ENCODE measurements at regions not wholly inside any gene's neighbourhood (a gene's known extent, or its start where the extent isn't known, plus 50 kb on each side); places are given as distances from the start of the nearest gene placed in this dataset.

GRCh38 chr22:47810505-47811500 is 1048.4 kb downstream of the TBC1D22A start:
- DNase-seq = no peak

DNA sequence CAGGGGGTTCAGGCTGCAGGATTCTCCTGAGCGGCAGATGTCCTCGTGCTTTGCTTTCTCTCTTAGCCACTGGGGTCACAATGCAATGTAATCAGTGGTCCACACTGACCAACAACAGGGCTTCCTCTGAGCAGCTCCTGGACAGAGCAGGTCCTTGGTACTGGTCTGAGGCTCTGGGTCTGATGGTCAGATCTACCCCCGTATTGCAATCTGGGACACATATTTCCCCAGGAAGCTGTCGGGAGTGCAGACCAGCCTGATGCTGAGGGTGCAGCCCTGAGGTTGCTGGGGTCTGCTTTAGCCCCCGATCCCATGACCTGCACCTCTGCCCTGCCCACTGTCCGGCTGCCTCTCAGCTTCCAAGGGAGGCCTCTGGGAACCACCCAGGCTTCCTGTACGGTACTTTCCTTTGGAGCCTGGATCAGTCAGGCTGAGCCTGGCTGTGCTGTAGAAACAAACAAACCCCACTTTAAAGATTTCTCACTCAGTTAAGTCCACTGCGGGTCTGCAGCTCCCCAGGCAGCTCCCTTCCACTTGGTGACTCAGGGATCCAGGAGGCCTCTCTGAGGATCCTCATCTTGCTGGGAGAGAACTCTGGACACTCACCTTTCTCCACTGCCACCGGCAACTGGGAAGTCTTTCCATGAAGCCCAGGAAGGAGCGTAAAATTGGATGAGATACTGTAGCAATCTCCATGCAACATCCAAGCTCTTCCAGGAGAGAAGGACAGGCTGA is 1046.6 kb downstream of the TBC1D22A start:
- no peak for DNase-seq

- DNase-seq = no peak
Measured at GRCh38 chr22:47808236-47808635, 1045.8 kb downstream of the TBC1D22A start.

GRCh38 chr22:47807506-47807905 is 1045.1 kb downstream of the TBC1D22A start:
- no peak for DNase-seq

- no peak for DNase-seq
Measured at GRCh38 chr22:47806894-47807293, 1044.4 kb downstream of the TBC1D22A start.

DNA sequence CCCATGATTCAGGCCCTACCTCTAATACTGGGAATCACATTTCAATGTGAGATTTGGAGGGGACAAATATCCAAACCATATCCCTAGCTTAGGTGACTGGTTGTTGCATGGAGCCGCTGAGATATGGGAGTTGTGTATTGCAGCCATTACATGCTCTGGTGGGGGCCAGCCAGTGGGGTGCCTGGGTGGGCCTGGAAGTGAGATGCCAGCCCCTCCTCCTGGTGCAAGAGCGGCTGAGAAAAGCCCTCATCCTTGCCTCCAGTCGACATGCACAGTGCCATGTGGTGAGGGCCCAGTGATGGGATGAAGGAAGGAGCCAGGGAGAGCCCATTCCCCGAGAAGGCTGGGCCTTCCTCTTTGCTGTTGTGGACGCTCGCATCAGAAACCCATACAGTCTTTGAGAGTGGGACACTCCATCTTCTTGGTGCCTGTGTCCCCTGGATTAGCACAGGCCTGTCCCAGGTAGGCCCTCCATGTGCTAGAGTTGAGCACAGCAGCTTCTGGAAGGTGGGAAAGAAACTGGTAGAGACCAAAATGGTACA is 1043.0 kb downstream of the TBC1D22A start:
- no peak for DNase-seq

- DNase-seq = no peak
Measured at GRCh38 chr22:47804281-47804680, 1041.8 kb downstream of the TBC1D22A start.

DNA sequence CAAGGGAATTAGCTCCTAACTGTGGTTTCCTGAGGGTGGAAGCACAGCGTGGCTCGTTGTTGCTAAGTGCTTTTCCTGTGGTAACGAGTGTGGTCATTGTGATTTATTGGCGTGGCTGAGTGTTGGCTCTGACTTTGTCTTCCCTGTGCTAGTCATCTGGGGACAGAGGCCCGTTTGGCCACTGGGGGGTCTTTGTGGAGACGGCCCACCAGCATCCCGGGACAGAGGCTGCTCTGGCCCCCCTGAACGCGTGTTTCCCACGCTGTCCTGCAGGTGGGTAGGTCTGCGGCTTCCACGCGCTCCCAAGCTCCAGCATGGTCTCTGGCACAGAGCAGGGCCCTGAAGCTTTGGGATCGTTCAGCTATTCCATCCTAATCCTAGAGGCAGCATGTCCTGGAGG is 1040.0 kb downstream of the TBC1D22A start:
- DNase-seq = no peak

DNA sequence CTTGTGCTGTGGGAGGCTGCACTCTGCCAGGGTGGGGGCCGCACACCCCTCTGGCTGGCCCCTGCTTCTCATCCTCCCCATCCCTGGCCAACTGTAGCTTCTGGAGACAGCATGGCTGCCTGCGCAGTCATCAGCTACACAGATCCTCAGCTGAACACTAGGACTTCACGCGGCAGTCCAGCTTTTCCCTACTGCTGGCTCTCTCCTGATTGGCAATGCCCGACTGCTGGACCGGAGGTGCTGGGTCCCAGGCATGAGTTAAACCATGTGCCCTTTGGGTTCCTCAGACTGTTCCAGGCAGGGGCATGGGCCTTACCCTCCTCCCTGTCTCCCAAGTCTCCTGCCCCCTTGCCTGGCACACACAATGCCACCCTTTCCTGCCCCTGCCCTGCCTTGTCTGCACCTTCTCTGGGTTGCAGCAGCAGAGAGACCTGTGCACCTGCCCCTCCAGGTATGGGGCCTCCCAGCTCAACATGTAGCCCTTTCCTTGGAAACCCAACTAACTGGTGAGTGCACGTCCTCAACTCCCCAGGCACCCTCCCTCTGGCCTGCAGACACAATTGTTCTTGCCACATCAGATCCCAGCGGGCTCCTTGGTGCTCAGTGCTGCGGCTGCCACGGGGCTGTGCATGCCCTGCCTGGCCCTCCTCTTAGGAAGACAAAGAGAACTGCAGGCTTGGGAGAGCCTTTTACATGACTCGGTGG is 1039.2 kb downstream of the TBC1D22A start:
- DNase-seq = no peak

DNA sequence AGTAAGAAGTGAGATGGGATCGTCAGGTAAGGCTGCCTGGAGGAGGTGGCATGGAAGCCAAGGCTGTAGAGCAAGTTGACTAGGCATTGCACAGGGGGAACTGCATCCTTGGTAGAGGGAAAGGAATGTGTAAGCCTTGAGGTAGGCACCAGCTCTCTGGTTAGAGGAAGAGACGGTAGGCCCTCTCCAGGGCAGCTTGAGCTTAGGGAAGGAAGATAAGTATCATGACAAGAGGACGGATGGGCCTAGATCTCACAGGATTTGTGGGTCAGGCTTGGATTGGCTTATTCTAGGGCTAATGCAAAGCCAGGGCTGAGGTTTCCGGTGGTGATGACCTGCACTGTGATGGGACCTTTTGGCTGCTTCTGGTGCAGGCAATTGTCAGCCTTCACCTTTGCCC is 1035.8 kb downstream of the TBC1D22A start:
- no peak for DNase-seq

- DNase-seq = no peak
Measured at GRCh38 chr22:47797342-47797945, 1035.0 kb downstream of the TBC1D22A start.

DNA sequence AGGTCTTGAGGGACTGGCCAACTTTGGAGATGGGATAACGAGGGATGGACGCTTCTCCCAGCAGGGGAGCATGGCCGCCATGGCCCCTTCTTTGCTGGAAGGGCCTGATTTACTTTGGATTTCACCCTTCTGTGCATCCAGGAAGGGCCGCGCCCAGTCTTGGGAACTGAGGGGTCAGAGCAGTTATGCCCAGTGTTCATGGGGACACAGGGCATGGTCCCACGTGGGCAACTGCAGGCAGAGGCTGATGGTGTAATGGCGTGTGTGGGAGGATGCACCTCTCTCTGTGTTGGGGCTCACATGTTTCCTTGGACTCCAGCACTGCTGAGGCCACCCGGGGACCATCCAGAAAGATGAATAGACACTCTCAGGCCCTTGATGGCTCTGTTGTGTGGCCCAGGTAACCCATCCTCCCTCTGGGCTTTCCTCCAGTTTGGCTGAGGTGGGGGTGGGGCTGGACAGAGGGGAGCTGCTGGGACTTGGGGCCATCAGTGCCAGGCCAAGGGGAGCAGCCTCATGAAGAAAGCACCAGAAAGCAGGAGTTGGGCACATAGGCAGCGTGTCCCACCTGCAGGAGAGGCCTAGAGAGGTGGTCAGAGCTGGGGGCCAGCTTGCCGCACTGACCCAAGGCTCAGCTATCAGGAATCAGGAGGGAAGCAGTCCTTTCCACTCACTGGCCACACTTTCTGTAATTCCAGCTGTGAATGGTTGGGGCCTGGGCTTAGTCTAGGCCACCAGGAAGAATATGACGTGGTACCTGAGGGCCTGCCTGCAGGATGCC is 1033.9 kb downstream of the TBC1D22A start:
- no peak for DNase-seq

- DNase-seq = no peak
Measured at GRCh38 chr22:47795477-47796127, 1033.2 kb downstream of the TBC1D22A start.

GRCh38 chr22:47794851-47795250 is 1032.4 kb downstream of the TBC1D22A start:
- no peak for DNase-seq

GRCh38 chr22:47793304-47794101 is 1031.1 kb downstream of the TBC1D22A start:
- no peak for DNase-seq

GRCh38 chr22:47789171-47789570 is 1026.7 kb downstream of the TBC1D22A start:
- no peak for DNase-seq

DNA sequence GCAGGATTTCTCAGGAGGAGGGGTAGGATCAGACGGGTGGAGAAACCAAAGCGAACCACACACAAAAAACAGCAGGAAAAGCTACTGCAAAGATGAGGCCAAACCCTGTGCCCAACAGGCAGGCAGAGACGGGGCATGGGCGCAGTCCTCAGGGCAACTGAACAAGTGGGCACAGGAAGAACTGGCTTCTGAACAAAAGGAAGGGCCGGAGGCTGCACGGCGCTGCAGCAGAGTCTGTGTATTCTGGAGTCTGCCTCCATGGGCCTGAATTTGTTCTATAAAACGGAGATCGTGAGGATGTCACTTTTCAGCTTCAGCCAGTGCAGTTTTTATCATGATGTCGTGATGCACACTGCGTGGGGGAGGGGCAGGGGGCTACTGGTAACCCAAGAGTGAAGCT is 1026.0 kb downstream of the TBC1D22A start:
- DNase-seq = no peak

DNA sequence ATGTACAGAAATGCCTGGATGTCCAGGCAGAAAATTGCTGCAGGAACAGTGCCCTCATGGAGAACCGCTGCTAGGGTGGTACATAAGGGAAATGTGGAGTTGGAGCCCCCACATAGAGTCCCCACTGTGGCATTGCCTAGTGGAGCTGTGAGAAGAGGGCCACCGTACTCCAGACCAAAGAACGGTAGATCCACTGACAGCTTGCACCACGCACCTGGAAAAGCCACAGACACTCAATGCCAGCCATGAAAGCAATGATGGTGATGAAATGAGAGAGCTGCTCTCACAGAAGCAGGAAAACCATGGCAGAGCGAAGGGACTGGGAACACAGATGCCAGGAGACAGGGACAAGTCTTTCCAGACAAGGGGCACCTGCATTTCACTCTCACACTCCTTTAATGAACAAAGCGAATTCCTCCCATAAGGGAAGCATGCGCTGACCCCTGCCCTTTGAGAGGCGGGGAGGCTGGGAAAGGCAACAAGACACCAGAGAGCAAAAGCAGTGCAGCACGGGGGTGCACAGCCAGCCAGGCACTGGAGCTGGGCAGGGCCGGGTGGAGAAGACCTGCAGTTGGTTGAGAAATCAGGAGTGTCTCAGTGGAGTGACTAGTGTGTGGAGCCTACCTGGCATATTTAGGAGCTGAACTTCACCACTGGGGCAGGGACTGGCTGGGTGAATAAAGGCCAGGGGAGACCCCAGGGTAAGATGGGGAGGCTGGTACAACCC is 1025.2 kb downstream of the TBC1D22A start:
- DNase-seq = no peak

DNA sequence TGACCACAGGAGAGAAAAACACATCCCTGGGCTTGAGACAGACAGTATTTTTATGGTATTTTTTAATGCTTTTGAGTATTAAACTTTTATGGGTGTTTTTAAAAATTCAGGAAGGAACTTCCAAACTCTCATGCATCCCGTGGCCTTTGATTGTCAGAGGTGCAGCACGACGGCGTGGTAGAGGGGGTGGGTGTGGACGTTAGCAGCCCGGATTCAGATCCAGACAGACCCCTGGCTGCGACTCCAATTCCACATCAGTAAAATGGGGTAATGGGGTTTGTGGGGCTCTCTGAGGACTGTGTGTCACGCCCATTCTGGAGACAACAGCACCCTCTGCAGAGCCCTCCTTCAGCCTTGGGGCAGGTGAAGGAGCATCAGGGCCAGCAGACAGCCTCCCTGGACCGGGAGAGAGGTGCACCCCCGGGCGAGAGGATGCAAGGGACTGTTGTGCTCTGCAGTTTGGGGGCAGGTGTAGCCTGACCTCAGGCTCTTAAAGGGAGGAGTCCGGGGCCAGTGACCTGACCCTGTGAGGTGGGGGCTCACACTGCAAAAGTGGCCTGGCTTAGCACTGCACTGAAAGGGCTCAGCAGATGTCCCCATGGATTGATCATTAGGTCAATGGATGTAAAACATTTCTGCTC is 1024.3 kb downstream of the TBC1D22A start:
- DNase-seq = no peak
